H9 (cell line): ENCODE measurements at regions not wholly inside any gene's neighbourhood (a gene's known extent, or its start where the extent isn't known, plus 50 kb on each side); places are given as distances from the start of the nearest gene placed in this dataset.

ENCODE experiments used
- DNase-seq: peaks from one replicate; pipeline ENCODE4 v3.0.0-alpha.2; 2017
- H2AFZ ChIP-seq: one replicate; pipeline ENCODE4 v1.6.1; 2013; ENCODE audit warnings: mild to moderate bottlenecking, low read length, control low read depth, moderate library complexity
- H2AK5ac ChIP-seq: 2 replicates; pipeline ENCODE4 v1.6.1; 2013; ENCODE audit warnings: low read length, control low read depth, mixed read lengths; ENCODE audit not compliant: insufficient read length
- H2BK120ac ChIP-seq: one replicate; pipeline ENCODE4 v1.6.1; 2013; ENCODE audit warnings: low read depth, mild to moderate bottlenecking, low read length, control low read depth, inconsistent platforms; ENCODE audit not compliant: poor library complexity, severe bottlenecking
- H2BK12ac ChIP-seq: 2 replicates; pipeline ENCODE4 v1.6.1; 2013; ENCODE audit warnings: low read length, control low read depth, mixed read lengths, low read depth; ENCODE audit not compliant: insufficient read length
- H2BK15ac ChIP-seq: 2 replicates; pipeline ENCODE4 v1.6.1; 2013; ENCODE audit warnings: low read depth, low read length, control low read depth
- H2BK20ac ChIP-seq: one replicate; pipeline ENCODE4 v1.6.1; 2013; ENCODE audit warnings: low read depth, mild to moderate bottlenecking, low read length, control low read depth, inconsistent platforms; ENCODE audit not compliant: poor library complexity, severe bottlenecking
- H2BK5ac ChIP-seq: 2 replicates; pipeline ENCODE4 v1.6.1; 2013; ENCODE audit warnings: low read length, control low read depth, mixed read lengths; ENCODE audit not compliant: insufficient read length
- H3K14ac ChIP-seq: 2 replicates; pipeline ENCODE4 v1.6.1; 2013; ENCODE audit warnings: low read length, control low read depth; ENCODE audit not compliant: insufficient read depth
- H3K18ac ChIP-seq: 2 replicates; pipeline ENCODE4 v1.6.1; 2013; ENCODE audit warnings: low read depth, mild to moderate bottlenecking, mixed read lengths, low read length, control low read depth; ENCODE audit not compliant: insufficient read length
- H3K23ac ChIP-seq: 2 replicates; pipeline ENCODE4 v1.6.1; 2013; ENCODE audit warnings: low read length, control low read depth, mixed read lengths, low read depth; ENCODE audit not compliant: insufficient read length
- H3K23me2 ChIP-seq: 2 replicates; pipeline ENCODE4 v1.6.1; 2013; ENCODE audit warnings: low read depth, mild to moderate bottlenecking, mixed read lengths, low read length, control low read depth; ENCODE audit not compliant: insufficient read length, poor library complexity, severe bottlenecking
- H3K27ac ChIP-seq: 2 replicates; pipeline ENCODE4 v1.5.1; 2013; ENCODE audit warnings: low read length, control low read depth, mixed read lengths, low read depth; ENCODE audit not compliant: insufficient read length
- H3K27me3 ChIP-seq: 2 replicates; pipeline ENCODE4 v1.6.1; 2013; ENCODE audit warnings: low read length, control low read depth, inconsistent platforms; ENCODE audit not compliant: insufficient read depth
- H3K4ac ChIP-seq: 2 replicates; pipeline ENCODE4 v1.6.1; 2013; ENCODE audit warnings: low read depth, mild to moderate bottlenecking, control low read depth, inconsistent platforms, low read length, moderate library complexity
- H3K4me1 ChIP-seq: 2 replicates; pipeline ENCODE4 v1.6.1; 2013; ENCODE audit warnings: low read length, control low read depth, inconsistent platforms; ENCODE audit not compliant: insufficient read depth
- H3K4me2 ChIP-seq: 2 replicates; pipeline ENCODE4 v1.6.1; 2013; ENCODE audit warnings: low read length, control low read depth, mixed read lengths; ENCODE audit not compliant: insufficient read length, insufficient read depth
- H3K56ac ChIP-seq: 2 replicates; pipeline ENCODE4 v1.6.1; 2013; ENCODE audit warnings: low read depth, mild to moderate bottlenecking, mixed read lengths, low read length, control low read depth; ENCODE audit not compliant: insufficient read length
- H3K79me1 ChIP-seq: 2 replicates; pipeline ENCODE4 v1.6.1; 2013; ENCODE audit warnings: low read depth, mild to moderate bottlenecking, moderate library complexity, low read length, control low read depth, inconsistent platforms; ENCODE audit not compliant: insufficient read depth, poor library complexity, severe bottlenecking
- H3K79me2 ChIP-seq: 2 replicates; pipeline ENCODE4 v1.6.1; 2013; ENCODE audit warnings: low read length, control low read depth, inconsistent platforms; ENCODE audit not compliant: insufficient read depth
- H3K9ac ChIP-seq: 2 replicates; pipeline ENCODE4 v1.6.1; 2013; ENCODE audit warnings: low read length, control low read depth, mixed read lengths; ENCODE audit not compliant: insufficient read length; ENCODE audit errors: extremely low read depth
- H3K9me3 ChIP-seq: one replicate; pipeline ENCODE4 v1.6.1; 2013; ENCODE audit warnings: low read depth, low read length, inconsistent platforms; ENCODE audit not compliant: control insufficient read depth
- H3T11ph ChIP-seq: one replicate; pipeline ENCODE4 v1.6.1; 2013; ENCODE audit warnings: mild to moderate bottlenecking, low read length, control low read depth, inconsistent platforms
- H4K20me1 ChIP-seq: one replicate; pipeline ENCODE4 v1.6.1; 2013; ENCODE audit not compliant: control insufficient read depth, insufficient read length, insufficient read depth
- H4K5ac ChIP-seq: 2 replicates; pipeline ENCODE4 v1.6.1; 2013; ENCODE audit warnings: low read depth, mild to moderate bottlenecking, mixed read lengths, low read length, control low read depth; ENCODE audit not compliant: insufficient read length
- H4K8ac ChIP-seq: replicated peaks from 2 replicates; pipeline ENCODE4 v1.6.1; 2013; ENCODE audit warnings: low read length, control low read depth, mixed read lengths, low read depth; ENCODE audit not compliant: insufficient read length
- H4K91ac ChIP-seq: 2 replicates; pipeline ENCODE4 v1.6.1; 2013; ENCODE audit warnings: low read depth, mild to moderate bottlenecking, moderate library complexity, mixed read lengths, low read length, control low read depth; ENCODE audit not compliant: insufficient read length
- H3K27ac Mint-ChIP-seq, 3 experiments: 2 replicates in 2 of 3; 3 replicates in 1 of 3; pipeline ENCODE4 v1.8.0; 2020 to 2021; ENCODE audit warnings: mixed read lengths in 3 of 3, mild to moderate bottlenecking in 1 of 3, moderate library complexity in 1 of 3
- H3K27me3 Mint-ChIP-seq: 2 replicates; pipeline ENCODE4 v1.8.0; 2021; ENCODE audit warnings: low read depth, mild to moderate bottlenecking, moderate library complexity, mixed read lengths
- H3K36me3 Mint-ChIP-seq, 3 experiments: 2 replicates in 2 of 3; 3 replicates in 1 of 3; pipeline ENCODE4 v1.8.0; 2020 to 2021; ENCODE audit warnings: low read depth in 3 of 3, mixed read lengths in 3 of 3; ENCODE audit not compliant: insufficient read depth in 1 of 3
- H3K4me1 Mint-ChIP-seq, 2 experiments: 2 replicates each; pipeline ENCODE4 v1.8.0; 2020; ENCODE audit warnings: mixed read lengths in 2 of 2
- H3K4me3 Mint-ChIP-seq, 2 experiments: 2 replicates in 1 of 2; 3 replicates in 1 of 2; pipeline ENCODE4 v1.8.0; 2020 to 2021; ENCODE audit warnings: mild to moderate bottlenecking in 2 of 2, mixed read lengths in 2 of 2, moderate library complexity in 1 of 2
- H3K9me3 Mint-ChIP-seq, 2 experiments: 2 replicates in 1 of 2; 3 replicates in 1 of 2; pipeline ENCODE4 v1.8.0; 2020; ENCODE audit warnings: mild to moderate bottlenecking in 2 of 2, mixed read lengths in 2 of 2, moderate library complexity in 1 of 2
- WGBS: extraction: QIAGEN DNeasy Blood & Tissue Kit; methylation state at CpG from one replicate; pipeline ENCODE4 v1.1.7; 2013; ENCODE audit warnings: missing lambda C conversion rate, low lambda C conversion rate, mixed read lengths; ENCODE audit not compliant: insufficient read length; ENCODE audit errors: extremely low coverage; 5-methylcytosine and 5-hydroxymethylcytosine counted together
- TF ChIP-seq, protein P1 (sequence below): fragments of 200-600 bp; sonication (generic); conservative IDR thresholded peaks from 3 replicates; pipeline ENCODE4 v1.8.0; 2021; ENCODE audit warnings: antibody characterized with exemption, mild to moderate bottlenecking

DNA sequence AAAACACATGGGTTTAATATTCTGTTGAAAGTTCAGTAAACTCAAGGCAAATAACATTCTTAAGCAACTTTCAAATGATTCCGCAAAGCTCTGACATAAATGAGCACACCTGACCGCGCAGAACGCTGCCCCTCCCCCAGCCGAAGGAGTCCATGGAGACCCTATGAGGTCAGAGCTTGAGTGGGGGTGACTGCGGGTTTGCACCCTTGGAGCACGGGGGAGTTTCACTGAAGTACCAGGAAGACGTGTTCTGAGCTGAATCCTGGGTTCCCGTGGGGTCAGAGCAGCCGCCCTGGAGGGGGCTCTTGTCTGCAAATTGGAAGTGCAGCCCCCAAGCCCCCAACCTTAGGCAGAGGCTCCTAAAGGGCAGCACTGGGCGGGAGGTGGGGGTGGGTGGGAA lies 324.1 kb upstream of the SFSWAP start:
- Histone ChIP-seq H3K18ac (no peak overlapping the region), H2AFZ (no peak overlapping the region), H3K79me2 (no peaks in the 10 kb centered on the region), H2BK12ac (no peak overlapping the region), H3T11ph (no peak overlapping the region), H3K14ac (no peak overlapping the region), H3K4me1 (no peaks in the 10 kb centered on the region; the same call in 1 of the 2 replicates), H3K27ac (no peak overlapping the region), H4K20me1 (no peaks in the 10 kb centered on the region), H2AK5ac (no peak overlapping the region), H3K23ac (no peak overlapping the region), H2BK20ac (no peak overlapping the region), H4K91ac (no peak overlapping the region), H4K5ac (no peak overlapping the region), H4K8ac (no peak overlapping the region), H3K27me3 (no peaks in the 10 kb centered on the region; the same call in 1 of the 2 replicates), H2BK5ac (no peak overlapping the region), H3K9ac (no peak overlapping the region), H2BK120ac (no peak overlapping the region), H3K23me2 (no peaks in the 10 kb centered on the region), H3K9me3 (no peaks in the 10 kb centered on the region), H3K4ac (no peak overlapping the region), H2BK15ac (no peak overlapping the region), H3K56ac (no peak overlapping the region), H3K4me2 (no peak overlapping the region), H3K79me1 (no peaks in the 10 kb centered on the region)
- no peak overlapping the region for H3K4me3 Mint-ChIP-seq
- H3K27me3 Mint-ChIP-seq, result no peaks in the 10 kb centered on the region
- no peaks in the 10 kb centered on the region; a peak in 1 of 5 replicates for H3K9me3 Mint-ChIP-seq
- H3K36me3 Mint-ChIP-seq, result no peaks in the 10 kb centered on the region
- TF ChIP-seq, protein P1, sequence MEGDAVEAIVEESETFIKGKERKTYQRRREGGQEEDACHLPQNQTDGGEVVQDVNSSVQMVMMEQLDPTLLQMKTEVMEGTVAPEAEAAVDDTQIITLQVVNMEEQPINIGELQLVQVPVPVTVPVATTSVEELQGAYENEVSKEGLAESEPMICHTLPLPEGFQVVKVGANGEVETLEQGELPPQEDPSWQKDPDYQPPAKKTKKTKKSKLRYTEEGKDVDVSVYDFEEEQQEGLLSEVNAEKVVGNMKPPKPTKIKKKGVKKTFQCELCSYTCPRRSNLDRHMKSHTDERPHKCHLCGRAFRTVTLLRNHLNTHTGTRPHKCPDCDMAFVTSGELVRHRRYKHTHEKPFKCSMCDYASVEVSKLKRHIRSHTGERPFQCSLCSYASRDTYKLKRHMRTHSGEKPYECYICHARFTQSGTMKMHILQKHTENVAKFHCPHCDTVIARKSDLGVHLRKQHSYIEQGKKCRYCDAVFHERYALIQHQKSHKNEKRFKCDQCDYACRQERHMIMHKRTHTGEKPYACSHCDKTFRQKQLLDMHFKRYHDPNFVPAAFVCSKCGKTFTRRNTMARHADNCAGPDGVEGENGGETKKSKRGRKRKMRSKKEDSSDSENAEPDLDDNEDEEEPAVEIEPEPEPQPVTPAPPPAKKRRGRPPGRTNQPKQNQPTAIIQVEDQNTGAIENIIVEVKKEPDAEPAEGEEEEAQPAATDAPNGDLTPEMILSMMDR, result no peak
- H3K4me1 Mint-ChIP-seq, result peaks cover 16 to 45% of the 10 kb centered on the region in 2 experiments
- DNase-seq, result no peak
- no CpG with 5 or more reads among the region's 11 CpGs for WGBS
- H3K27ac Mint-ChIP-seq, result no peak overlapping the region
